Upper lobe of right lung (tissue), 1 donor: ENCODE measurements at regions not wholly inside any gene's neighbourhood (a gene's known extent, or its start where the extent isn't known, plus 50 kb on each side); places are given as distances from the start of the nearest gene placed in this dataset.

ENCODE experiments used
- ATAC-seq: fragments of 200-7000 bp; cut with Tn5 transposase; one replicate; pipeline ENCODE4 v1.9.1; 2020; ENCODE audit warnings: mild to moderate bottlenecking, moderate library complexity
- DNase-seq: peaks from one replicate; pipeline ENCODE4 v3.0.0-alpha.2; 2020
- H3K27ac ChIP-seq: fragments of 200-600 bp; one replicate; pipeline ENCODE4 v1.8.0; 2022
- H3K27me3 ChIP-seq: fragments of 200-600 bp; one replicate; pipeline ENCODE4 v1.8.0; 2022; ENCODE audit warnings: mild to moderate bottlenecking
- H3K36me3 ChIP-seq: fragments of 200-600 bp; one replicate; pipeline ENCODE4 v1.8.0; 2022
- H3K4me1 ChIP-seq: fragments of 200-600 bp; one replicate; pipeline ENCODE4 v1.8.0; 2022
- H3K4me3 ChIP-seq: fragments of 200-600 bp; one replicate; pipeline ENCODE4 v1.8.0; 2022; ENCODE audit warnings: mild to moderate bottlenecking
- H3K9me3 ChIP-seq: fragments of 200-600 bp; one replicate; pipeline ENCODE4 v1.8.0; 2022
- CTCF ChIP-seq: fragments of 200-600 bp; IDR thresholded peaks from one replicate; pipeline ENCODE4 v1.8.0; 2022; ENCODE audit warnings: antibody characterized with exemption
- intact Hi-C: fragments of 100-400 bp; cut with DNase I; formaldehyde crosslinking; loops from one replicate; pipeline ENCODE4 v1.11.0; 2022
- donor health status: DM: no; HTN: yes; CAD: no; lungs with severe emphysema.

DNA sequence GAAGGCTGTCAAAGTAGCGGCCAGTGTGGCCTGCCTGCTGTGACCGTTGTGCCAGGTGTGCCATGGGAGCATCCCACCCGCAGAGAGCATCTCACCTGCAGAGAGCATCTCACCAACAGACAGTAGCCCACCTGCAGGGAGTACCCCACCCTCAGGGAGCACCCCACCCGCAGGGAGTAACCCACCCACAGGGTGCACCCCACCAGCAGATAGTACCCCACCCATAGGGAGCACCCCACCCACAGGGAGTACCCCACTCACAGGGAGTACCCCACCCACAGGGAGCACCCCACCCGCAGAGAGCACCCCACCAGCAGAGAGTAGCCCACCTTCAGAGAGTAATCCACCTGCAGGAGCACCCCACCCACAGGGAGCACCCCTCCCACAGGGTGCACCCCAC, 476.5 kb downstream of the TCERG1L start:
- H3K4me1 ChIP-seq, result no peaks in the 10 kb centered on the region
- H3K4me3 ChIP-seq, result no peak overlapping the region
- TF ChIP-seq CTCF, result no peak
- H3K27ac ChIP-seq, result no peak overlapping the region
- H3K27me3 ChIP-seq, result no peaks in the 10 kb centered on the region
- no peaks in the 10 kb centered on the region for H3K36me3 ChIP-seq
- intact Hi-C loops, result no loop called here
- DNase-seq, result no peak
- no peak for ATAC-seq
- H3K9me3 ChIP-seq, result no peaks in the 10 kb centered on the region

DNA sequence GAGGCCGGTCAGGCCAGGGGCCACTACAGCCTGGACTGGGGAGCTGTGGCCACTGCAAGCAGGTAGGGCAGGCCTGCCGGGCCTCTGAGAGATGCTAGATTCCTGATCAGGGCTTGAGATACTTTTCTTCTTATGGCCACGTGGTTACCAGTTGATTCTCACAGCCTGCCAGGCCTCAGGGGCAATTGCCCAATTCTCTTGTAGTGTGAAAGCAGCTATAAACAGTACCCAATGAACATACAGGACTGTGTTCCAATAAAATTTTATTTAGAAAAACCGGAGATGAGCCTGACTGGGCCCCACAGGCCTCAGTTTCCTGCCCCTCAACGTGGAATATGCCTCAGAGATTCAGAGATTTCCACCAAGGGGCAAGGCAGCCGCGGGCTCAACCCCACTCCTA, 475.2 kb downstream of the TCERG1L start:
- Histone ChIP-seq H3K9me3 (no peaks in the 10 kb centered on the region), H3K27me3 (no peaks in the 10 kb centered on the region), H3K4me3 (no peak overlapping the region), H3K36me3 (no peaks in the 10 kb centered on the region), H3K4me1 (no peaks in the 10 kb centered on the region), H3K27ac (no peak overlapping the region)
- no peak for ATAC-seq
- DNase-seq, result no peak
- TF ChIP-seq CTCF, result no peak
- intact Hi-C loops, result no loop called here

- ATAC-seq, result no peak
- no peaks in the 10 kb centered on the region for H3K27me3 ChIP-seq
- TF ChIP-seq CTCF, result no peak
- no peak for DNase-seq
- no peaks in the 10 kb centered on the region for H3K36me3 ChIP-seq
- no peak overlapping the region for H3K27ac ChIP-seq
- no peak overlapping the region for H3K4me3 ChIP-seq
- no peaks in the 10 kb centered on the region for H3K4me1 ChIP-seq
- intact Hi-C loops, result no loop called here
- H3K9me3 ChIP-seq, result no peaks in the 10 kb centered on the region
Observed at GRCh38 chr10:130843051-130843653, 468.4 kb downstream of the TCERG1L start.

DNA sequence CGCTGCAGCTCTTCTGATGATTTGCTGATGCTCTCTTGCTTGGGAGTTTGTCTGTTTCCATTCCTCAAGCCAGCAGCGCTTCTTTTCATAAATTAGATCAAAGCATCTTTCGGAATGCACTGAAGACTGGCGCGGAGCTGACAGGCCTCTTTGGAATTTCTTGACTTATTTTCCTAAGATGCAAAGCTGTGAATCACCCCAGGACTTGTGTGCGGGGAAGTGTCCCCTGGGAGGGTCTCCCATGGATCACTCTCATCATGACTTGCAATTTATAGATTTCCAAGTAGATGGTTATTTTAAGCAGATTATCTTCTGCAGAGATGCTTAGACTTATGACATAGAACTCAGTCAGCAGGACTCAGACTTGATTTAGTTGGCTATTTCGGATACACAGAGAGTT, 467.2 kb downstream of the TCERG1L start:
- no peaks in the 10 kb centered on the region for H3K9me3 ChIP-seq
- DNase-seq, result no peak
- H3K4me1 ChIP-seq, result no peaks in the 10 kb centered on the region
- intact Hi-C loops, result no loop called here
- H3K36me3 ChIP-seq, result no peaks in the 10 kb centered on the region
- no peak overlapping the region for H3K27ac ChIP-seq
- no peak overlapping the region for H3K4me3 ChIP-seq
- no peaks in the 10 kb centered on the region for H3K27me3 ChIP-seq
- no peak for ATAC-seq
- TF ChIP-seq CTCF, result no peak

DNA sequence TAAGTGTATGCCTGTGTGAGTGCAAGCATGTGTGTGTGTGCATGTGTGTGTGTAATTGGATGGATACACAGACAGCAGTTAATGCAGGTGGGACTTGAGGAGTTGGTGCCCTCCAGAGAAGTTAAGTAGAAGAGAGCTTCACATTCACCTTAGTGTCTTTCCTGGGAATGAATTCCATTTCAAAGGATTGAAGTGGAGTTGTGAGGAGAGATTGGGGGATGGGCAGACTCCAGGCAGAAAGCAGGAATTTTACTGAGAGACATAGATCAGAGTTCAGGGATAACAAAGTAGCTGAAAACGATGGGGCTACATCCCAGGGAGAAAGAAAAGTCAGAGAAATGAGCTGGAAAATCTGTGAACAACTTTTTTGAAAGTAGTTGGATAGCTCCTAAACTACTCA, 464.4 kb downstream of the TCERG1L start:
- Histone ChIP-seq H3K27me3 (no peaks in the 10 kb centered on the region), H3K4me1 (no peaks in the 10 kb centered on the region), H3K27ac (no peak overlapping the region), H3K9me3 (no peaks in the 10 kb centered on the region), H3K36me3 (no peaks in the 10 kb centered on the region), H3K4me3 (no peak overlapping the region)
- DNase-seq, result no peak
- no peak for ATAC-seq
- intact Hi-C loops, result no loop called here
- TF ChIP-seq CTCF, result no peak

DNA sequence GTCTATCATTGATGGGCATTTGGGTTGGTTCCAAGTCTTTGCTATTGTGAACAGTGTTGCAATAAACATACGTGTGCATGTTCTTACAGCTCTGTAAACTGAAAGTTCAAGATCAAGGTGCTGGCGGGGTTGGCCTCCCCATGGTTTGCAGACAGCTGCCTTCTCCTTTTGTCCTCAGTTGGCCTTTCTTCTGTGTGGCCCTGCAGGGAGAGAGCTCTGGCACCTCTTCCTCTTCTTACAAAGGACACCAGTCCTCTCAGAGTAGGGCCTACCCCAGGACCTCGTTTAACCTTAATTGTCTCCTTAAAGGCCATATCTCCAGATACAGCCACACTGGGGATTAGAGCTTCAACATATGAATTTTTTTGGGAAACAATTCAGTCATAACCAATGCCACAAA, 462.7 kb downstream of the TCERG1L start:
- no peak overlapping the region for H3K27ac ChIP-seq
- H3K4me1 ChIP-seq, result no peaks in the 10 kb centered on the region
- no peak overlapping the region for H3K4me3 ChIP-seq
- DNase-seq, result no peak
- no peak for ATAC-seq
- no peak for TF ChIP-seq CTCF
- H3K36me3 ChIP-seq, result no peaks in the 10 kb centered on the region
- no peaks in the 10 kb centered on the region for H3K27me3 ChIP-seq
- intact Hi-C loops, result no loop called here
- H3K9me3 ChIP-seq, result peaks cover 7% of the 10 kb centered on the region
